RWPE1 (cell line): ENCODE measurements at regions not wholly inside any gene's neighbourhood (a gene's known extent, or its start where the extent isn't known, plus 50 kb on each side); places are given as distances from the start of the nearest gene placed in this dataset.

Experiments used
- CTCF ChIA-PET: fragments of 350-600 bp; sonication (Branson Sonifier 250); formaldehyde crosslinking; extraction: SDS; loops from one replicate; lab custom pipeline; 2021; lab: Yijun Ruan, JAX
- POLR2A ChIA-PET: fragments of 400-600 bp; formaldehyde crosslinking; extraction: SDS; loops from one replicate; lab custom pipeline; 2020; ENCODE audit warnings: antibody characterized with exemption; ENCODE audit not compliant: low non-redundant PET; lab: Yijun Ruan, JAX
- DNase-seq: peaks from one replicate; pipeline ENCODE4 v3.0.0; 2012; ENCODE audit warnings: low spot score
- H3K27ac ChIP-seq: fragments of 450-650 bp; 2 replicates; pipeline ENCODE4 v1.5.1; 2017
- CTCF ChIP-seq: fragments of 450-650 bp; conservative IDR thresholded peaks from 2 replicates; pipeline ENCODE4 v1.5.1; 2017; ENCODE audit warnings: low read depth, mild to moderate bottlenecking

- no peak overlapping the region for H3K27ac ChIP-seq
- ChIA-PET CTCF (no interaction called here), POLR2A (no interaction called here)
- DNase-seq, result no peak
- no peak for TF ChIP-seq CTCF
These were observed 68.5 kb downstream of the MRPL36 start for GRCh38 chr5:1731091-1731639.

GRCh38 chr5:1730487-1730847, 69.2 kb downstream of the MRPL36 start:
- H3K27ac ChIP-seq, result no peak overlapping the region
- ChIA-PET CTCF (no interaction called here), POLR2A (no interaction called here)
- TF ChIP-seq CTCF, result no peak
- no peak for DNase-seq

- ChIA-PET CTCF (no interaction called here), POLR2A (no interaction called here)
- TF ChIP-seq CTCF, result no peak
- H3K27ac ChIP-seq, result no peak overlapping the region
- DNase-seq, result no peak
These were observed 69.8 kb downstream of the MRPL36 start for GRCh38 chr5:1729641-1730486.

- DNase-seq, result no peak
- no peak for TF ChIP-seq CTCF
- ChIA-PET CTCF (no interaction called here), POLR2A (no interaction called here)
- no peak overlapping the region for H3K27ac ChIP-seq
These were observed 70.8 kb downstream of the MRPL36 start for GRCh38 chr5:1728846-1729245.

GRCh38 chr5:1727571-1727970, 72.1 kb downstream of the MRPL36 start:
- H3K27ac ChIP-seq, result no peak overlapping the region
- POLR2A ChIA-PET, result no interaction called here
- no peak for TF ChIP-seq CTCF
- CTCF ChIA-PET, result no interaction called here
- no peak for DNase-seq

- CTCF ChIA-PET, result no interaction called here
- DNase-seq, result no peak
- H3K27ac ChIP-seq, result no peak overlapping the region
- TF ChIP-seq CTCF, result no peak
- POLR2A ChIA-PET, result no interaction called here
These were observed 72.7 kb downstream of the MRPL36 start for GRCh38 chr5:1726956-1727355.
